ENCODE measurements at regions not wholly inside any gene's neighbourhood (a gene's known extent, or its start where the extent isn't known, plus 50 kb on each side); places are given as distances from the start of the nearest gene placed in this dataset.

DNA sequence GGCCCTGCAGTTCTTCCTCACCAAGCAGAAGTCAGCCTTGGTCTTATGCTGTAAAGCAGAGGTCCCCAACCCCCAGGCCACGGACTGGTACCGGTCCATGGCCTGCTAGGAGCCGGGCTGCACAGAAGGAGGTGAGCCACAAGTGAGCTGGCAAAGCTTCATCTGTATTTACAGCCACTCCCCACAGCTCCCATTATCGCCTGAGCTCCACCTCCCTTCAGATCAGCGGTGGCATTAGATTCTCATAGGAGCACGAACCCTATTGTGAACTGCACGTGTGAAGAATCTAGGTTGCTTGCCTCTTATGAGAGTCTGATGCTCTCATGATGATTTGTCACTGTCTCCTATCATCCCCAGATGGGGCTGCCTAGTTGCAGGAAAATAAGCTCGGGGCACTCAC lies 87.6 kb upstream of the NEBL start:
- TF ChIP-seq, protein P1, sequence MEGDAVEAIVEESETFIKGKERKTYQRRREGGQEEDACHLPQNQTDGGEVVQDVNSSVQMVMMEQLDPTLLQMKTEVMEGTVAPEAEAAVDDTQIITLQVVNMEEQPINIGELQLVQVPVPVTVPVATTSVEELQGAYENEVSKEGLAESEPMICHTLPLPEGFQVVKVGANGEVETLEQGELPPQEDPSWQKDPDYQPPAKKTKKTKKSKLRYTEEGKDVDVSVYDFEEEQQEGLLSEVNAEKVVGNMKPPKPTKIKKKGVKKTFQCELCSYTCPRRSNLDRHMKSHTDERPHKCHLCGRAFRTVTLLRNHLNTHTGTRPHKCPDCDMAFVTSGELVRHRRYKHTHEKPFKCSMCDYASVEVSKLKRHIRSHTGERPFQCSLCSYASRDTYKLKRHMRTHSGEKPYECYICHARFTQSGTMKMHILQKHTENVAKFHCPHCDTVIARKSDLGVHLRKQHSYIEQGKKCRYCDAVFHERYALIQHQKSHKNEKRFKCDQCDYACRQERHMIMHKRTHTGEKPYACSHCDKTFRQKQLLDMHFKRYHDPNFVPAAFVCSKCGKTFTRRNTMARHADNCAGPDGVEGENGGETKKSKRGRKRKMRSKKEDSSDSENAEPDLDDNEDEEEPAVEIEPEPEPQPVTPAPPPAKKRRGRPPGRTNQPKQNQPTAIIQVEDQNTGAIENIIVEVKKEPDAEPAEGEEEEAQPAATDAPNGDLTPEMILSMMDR (IDR thresholded peaks at IDR 0.05), result no peak
- TF ChIP-seq, protein P2, sequence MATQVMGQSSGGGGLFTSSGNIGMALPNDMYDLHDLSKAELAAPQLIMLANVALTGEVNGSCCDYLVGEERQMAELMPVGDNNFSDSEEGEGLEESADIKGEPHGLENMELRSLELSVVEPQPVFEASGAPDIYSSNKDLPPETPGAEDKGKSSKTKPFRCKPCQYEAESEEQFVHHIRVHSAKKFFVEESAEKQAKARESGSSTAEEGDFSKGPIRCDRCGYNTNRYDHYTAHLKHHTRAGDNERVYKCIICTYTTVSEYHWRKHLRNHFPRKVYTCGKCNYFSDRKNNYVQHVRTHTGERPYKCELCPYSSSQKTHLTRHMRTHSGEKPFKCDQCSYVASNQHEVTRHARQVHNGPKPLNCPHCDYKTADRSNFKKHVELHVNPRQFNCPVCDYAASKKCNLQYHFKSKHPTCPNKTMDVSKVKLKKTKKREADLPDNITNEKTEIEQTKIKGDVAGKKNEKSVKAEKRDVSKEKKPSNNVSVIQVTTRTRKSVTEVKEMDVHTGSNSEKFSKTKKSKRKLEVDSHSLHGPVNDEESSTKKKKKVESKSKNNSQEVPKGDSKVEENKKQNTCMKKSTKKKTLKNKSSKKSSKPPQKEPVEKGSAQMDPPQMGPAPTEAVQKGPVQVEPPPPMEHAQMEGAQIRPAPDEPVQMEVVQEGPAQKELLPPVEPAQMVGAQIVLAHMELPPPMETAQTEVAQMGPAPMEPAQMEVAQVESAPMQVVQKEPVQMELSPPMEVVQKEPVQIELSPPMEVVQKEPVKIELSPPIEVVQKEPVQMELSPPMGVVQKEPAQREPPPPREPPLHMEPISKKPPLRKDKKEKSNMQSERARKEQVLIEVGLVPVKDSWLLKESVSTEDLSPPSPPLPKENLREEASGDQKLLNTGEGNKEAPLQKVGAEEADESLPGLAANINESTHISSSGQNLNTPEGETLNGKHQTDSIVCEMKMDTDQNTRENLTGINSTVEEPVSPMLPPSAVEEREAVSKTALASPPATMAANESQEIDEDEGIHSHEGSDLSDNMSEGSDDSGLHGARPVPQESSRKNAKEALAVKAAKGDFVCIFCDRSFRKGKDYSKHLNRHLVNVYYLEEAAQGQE (IDR thresholded peaks at IDR 0.05; ENCODE audit: insufficient read depth in 1 of 2, low read depth in 2 of 2, low read length in 1 of 2), result no peak
- no peak for TF ChIP-seq TCF7L2 (IDR thresholded peaks at IDR 0.05; ENCODE audit: low read depth, low read length)
- no peak for TF ChIP-seq POLR2AphosphoS5 (IDR thresholded peaks at IDR 0.05; ENCODE audit: low read depth, low read length)
